Neural crest cell (in vitro differentiated cells): ENCODE measurements at regions not wholly inside any gene's neighbourhood (a gene's known extent, or its start where the extent isn't known, plus 50 kb on each side); places are given as distances from the start of the nearest gene placed in this dataset. TPM values are rescaled to one million over a fixed set of nuclear protein-coding genes. Genes with fewer than 3 reads are reported as not detected.
"Not testable (repeated sequence)": the region's sequence is repeated elsewhere in the genome, so short reads cannot be mapped to it uniquely, and the experiment has no call there.

ENCODE experiments used
- DNase-seq: peaks from one replicate; pipeline ENCODE4 v3.0.0; 2021; ENCODE audit warnings: low read depth, mixed read lengths, low spot score
- H3K27ac Mint-ChIP-seq: one replicate; pipeline ENCODE4 v1.8.0; 2021; ENCODE audit warnings: mild to moderate bottlenecking, mixed read lengths; ENCODE audit not compliant: unreplicated experiment
- H3K27me3 Mint-ChIP-seq: 2 replicates; pipeline ENCODE4 v1.8.0; 2021; ENCODE audit warnings: low read depth, mild to moderate bottlenecking, mixed read lengths
- H3K36me3 Mint-ChIP-seq: 2 replicates; pipeline ENCODE4 v1.8.0; 2021; ENCODE audit warnings: low read depth, mild to moderate bottlenecking, mixed read lengths
- H3K4me1 Mint-ChIP-seq: 2 replicates; pipeline ENCODE4 v1.8.0; 2021; ENCODE audit warnings: mixed read lengths
- H3K4me3 Mint-ChIP-seq: one replicate; pipeline ENCODE4 v1.8.0; 2021; ENCODE audit warnings: mild to moderate bottlenecking, mixed read lengths
- H3K9me3 Mint-ChIP-seq: 2 replicates; pipeline ENCODE4 v1.8.0; 2021; ENCODE audit warnings: mixed read lengths
- CTCF ChIP-seq: fragments of 200-600 bp; sonication (generic); conservative IDR thresholded peaks from 2 replicates; pipeline ENCODE4 v1.5.0; 2021; ENCODE audit warnings: antibody characterized with exemption, mild to moderate bottlenecking
- microRNA-seq: library from miRNA; unstranded; fragments of <30 nt; microRNA quantifications from one replicate; pipeline ENCODE4, GENCODE V29; 2020

GRCh38 chr6:119407156-119407555 is 57.6 kb upstream of the MAN1A1 start:
- DNase-seq: no peak
- Mint-ChIP-seq H3K36me3 (no peaks in the 10 kb centered on the region), H3K9me3 (peaks cover 4% of the 10 kb centered on the region), H3K27me3 (peaks cover 10% of the 10 kb centered on the region), H3K27ac (no peak overlapping the region), H3K4me3 (no peak overlapping the region), H3K4me1 (no peaks in the 10 kb centered on the region)
- TF ChIP-seq CTCF: no peak

GRCh38 chr6:119405114-119405513 is 55.6 kb upstream of the MAN1A1 start:
- not testable (repeated sequence) for H3K27ac Mint-ChIP-seq, H3K4me3 Mint-ChIP-seq, H3K27me3 Mint-ChIP-seq, DNase-seq, H3K36me3 Mint-ChIP-seq, H3K4me1 Mint-ChIP-seq, H3K9me3 Mint-ChIP-seq

Small RNA genes lying in the stretch of these regions (microRNA-seq; reads per million reads assigned to microRNA genes)
- gene MIR3144: not detected
